OCI-LY7 (cell line): ENCODE measurements at regions not wholly inside any gene's neighbourhood (a gene's known extent, or its start where the extent isn't known, plus 50 kb on each side); places are given as distances from the start of the nearest gene placed in this dataset.

Experiments
- BruUV-seq: library from RNA; stranded (reverse); fragments of 400-500 nt; replicated peaks from 2 replicates; lab custom pipeline; 2021; lab: Mats Ljungman, UMichigan
- CTCF ChIA-PET: fragments of 300-600 bp; sonication (Branson Sonifier 250); formaldehyde crosslinking; loops from one replicate; lab custom pipeline; 2022; ENCODE audit warnings: antibody characterized with exemption; ENCODE audit not compliant: unreplicated experiment; lab: Charles Lee
- POLR2A ChIA-PET: fragments of 300-600 bp; sonication (Branson Sonifier 250); formaldehyde crosslinking; loops from one replicate; lab custom pipeline; 2022; ENCODE audit warnings: antibody characterized with exemption; lab: Charles Lee
- DNase-seq: peaks from one replicate; pipeline ENCODE4 v3.0.0-alpha.2; 2015; ENCODE audit warnings: low spot score
- H2AFZ ChIP-seq: fragments of 200-600 bp; sonication (generic), shearing (Covaris generic); 2 replicates; pipeline ENCODE4 v1.6.1; 2014; ENCODE audit warnings: mild to moderate bottlenecking, antibody characterized with exemption, low read length, moderate library complexity
- H3K27ac ChIP-seq: fragments of 200-600 bp; sonication (generic); 2 replicates; pipeline ENCODE4 v1.5.1; 2014; ENCODE audit warnings: mixed run types, low read depth, mild to moderate bottlenecking, moderate library complexity, low read length, inconsistent platforms; ENCODE audit not compliant: poor library complexity, severe bottlenecking
- H3K36me3 ChIP-seq: fragments of 200-600 bp; sonication (generic); 2 replicates; pipeline ENCODE4 v1.6.1; 2014; ENCODE audit warnings: mild to moderate bottlenecking, antibody characterized with exemption, low read length, moderate library complexity, mixed read lengths; ENCODE audit not compliant: insufficient read depth
- H3K4me1 ChIP-seq: fragments of 200-600 bp; sonication (generic); 2 replicates; pipeline ENCODE4 v1.5.1; 2014; ENCODE audit warnings: mild to moderate bottlenecking, low read length; ENCODE audit not compliant: insufficient read depth, poor library complexity, severe bottlenecking
- H3K4me2 ChIP-seq: fragments of 200-600 bp; sonication (generic); 2 replicates; pipeline ENCODE4 v1.6.1; 2014; ENCODE audit warnings: mild to moderate bottlenecking, low read length
- H3K4me3 ChIP-seq: fragments of 200-600 bp; sonication (generic); 2 replicates; pipeline ENCODE4 v1.5.1; 2014; ENCODE audit warnings: mild to moderate bottlenecking, low read depth, low read length; ENCODE audit not compliant: poor library complexity, severe bottlenecking
- H3K79me2 ChIP-seq: fragments of 200-600 bp; sonication (generic); 2 replicates; pipeline ENCODE4 v1.6.1; 2016; ENCODE audit warnings: low read depth, mild to moderate bottlenecking, low read length, moderate library complexity, mixed read lengths; ENCODE audit not compliant: insufficient read depth
- H3K9me2 ChIP-seq: fragments of 200-600 bp; sonication (generic); 2 replicates; pipeline ENCODE4 v1.6.1; 2016; ENCODE audit warnings: mild to moderate bottlenecking, low read length, mixed read lengths; ENCODE audit not compliant: insufficient read depth
- H3K9me3 ChIP-seq: fragments of 200-600 bp; sonication (generic); 2 replicates; pipeline ENCODE4 v1.6.1; 2014; ENCODE audit warnings: mild to moderate bottlenecking, mixed run types, low read length, mixed read lengths
- H4K20me1 ChIP-seq: fragments of 200-600 bp; sonication (generic); 2 replicates; pipeline ENCODE4 v1.6.1; 2014; ENCODE audit warnings: mild to moderate bottlenecking, antibody characterized with exemption, low read length, moderate library complexity, mixed read lengths; ENCODE audit not compliant: insufficient read depth
- EZH2phosphoT487 ChIP-seq: fragments of 200-600 bp; sonication (generic); IDR thresholded peaks from 2 replicates; pipeline ENCODE4 v1.6.1; 2018; ENCODE audit warnings: low read depth, borderline replicate concordance, mild to moderate bottlenecking, mixed run types, antibody characterized with exemption, low read length, moderate library complexity, mixed read lengths
- intact Hi-C: fragments of 100-400 bp; cut with micrococcal nuclease; formaldehyde crosslinking; loops from one replicate; pipeline ENCODE4 v1.10.0; 2022; ENCODE audit not compliant: unreplicated experiment
- TF ChIP-seq, protein P1 (sequence below): fragments of 200-600 bp; sonication (generic); conservative IDR thresholded peaks from 2 replicates; pipeline ENCODE4 v1.5.1; 2014; ENCODE audit warnings: mild to moderate bottlenecking, antibody characterized with exemption, low read length, moderate library complexity, mixed read lengths

DNA sequence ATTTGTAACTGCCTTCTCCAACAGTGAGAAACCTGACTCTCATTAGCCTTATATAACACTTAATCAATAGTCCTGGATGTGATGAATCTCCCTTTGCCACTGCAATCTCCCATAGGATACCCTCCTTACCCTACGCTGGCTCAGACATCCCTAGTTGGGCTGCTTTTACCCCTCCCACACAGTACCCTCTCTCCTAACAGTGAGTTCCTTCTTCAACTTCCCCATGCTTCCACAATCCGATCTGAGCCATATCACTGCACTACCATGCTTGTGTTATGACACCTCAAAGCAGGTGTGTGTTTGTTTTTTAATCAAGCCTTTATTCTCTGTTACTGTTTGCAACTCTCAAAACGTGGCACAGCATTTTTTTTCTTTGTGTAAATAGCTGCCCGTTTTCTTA, 60.5 kb upstream of the C9orf72 start:
- no TSS peak for BruUV-seq
- no peak overlapping the region for H3K27ac ChIP-seq
- no peaks in the 10 kb centered on the region for H4K20me1 ChIP-seq
- TF ChIP-seq, protein P1, sequence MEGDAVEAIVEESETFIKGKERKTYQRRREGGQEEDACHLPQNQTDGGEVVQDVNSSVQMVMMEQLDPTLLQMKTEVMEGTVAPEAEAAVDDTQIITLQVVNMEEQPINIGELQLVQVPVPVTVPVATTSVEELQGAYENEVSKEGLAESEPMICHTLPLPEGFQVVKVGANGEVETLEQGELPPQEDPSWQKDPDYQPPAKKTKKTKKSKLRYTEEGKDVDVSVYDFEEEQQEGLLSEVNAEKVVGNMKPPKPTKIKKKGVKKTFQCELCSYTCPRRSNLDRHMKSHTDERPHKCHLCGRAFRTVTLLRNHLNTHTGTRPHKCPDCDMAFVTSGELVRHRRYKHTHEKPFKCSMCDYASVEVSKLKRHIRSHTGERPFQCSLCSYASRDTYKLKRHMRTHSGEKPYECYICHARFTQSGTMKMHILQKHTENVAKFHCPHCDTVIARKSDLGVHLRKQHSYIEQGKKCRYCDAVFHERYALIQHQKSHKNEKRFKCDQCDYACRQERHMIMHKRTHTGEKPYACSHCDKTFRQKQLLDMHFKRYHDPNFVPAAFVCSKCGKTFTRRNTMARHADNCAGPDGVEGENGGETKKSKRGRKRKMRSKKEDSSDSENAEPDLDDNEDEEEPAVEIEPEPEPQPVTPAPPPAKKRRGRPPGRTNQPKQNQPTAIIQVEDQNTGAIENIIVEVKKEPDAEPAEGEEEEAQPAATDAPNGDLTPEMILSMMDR = no peak
- TF ChIP-seq EZH2phosphoT487 = no peak
- H3K4me2 ChIP-seq = no peak overlapping the region
- H3K36me3 ChIP-seq = no peaks in the 10 kb centered on the region
- no peaks in the 10 kb centered on the region for H3K4me1 ChIP-seq
- CTCF ChIA-PET = no interaction called here
- H3K9me3 ChIP-seq = no peaks in the 10 kb centered on the region
- POLR2A ChIA-PET = no interaction called here
- intact Hi-C loops = loop anchor here (10.0 kb wide), 1 partner anchor 299 kb away; no protein-coding TSS in a partner anchor
- H3K9me2 ChIP-seq = no peaks in the 10 kb centered on the region
- no peak for DNase-seq
- no peak overlapping the region for H3K4me3 ChIP-seq
- H3K79me2 ChIP-seq = no peaks in the 10 kb centered on the region
- no peak overlapping the region for H2AFZ ChIP-seq

DNA sequence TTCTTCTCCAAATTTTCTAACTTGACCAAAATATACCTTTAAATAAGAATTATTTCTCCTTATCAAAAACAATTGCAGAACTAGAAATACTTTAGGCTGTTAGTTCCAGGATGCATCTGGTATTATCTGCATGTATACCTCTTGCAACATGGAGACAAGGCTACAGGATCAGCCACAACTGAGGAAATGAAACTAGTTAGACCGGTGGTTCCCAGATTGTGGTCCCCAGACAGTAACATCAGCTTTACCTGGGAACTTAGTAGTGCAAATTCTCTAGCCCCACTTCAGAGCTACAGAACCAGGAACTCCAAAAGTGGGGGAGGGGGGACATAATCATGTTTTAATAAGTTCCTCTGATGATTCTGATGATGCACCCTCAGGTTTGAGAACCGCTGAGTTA, 61.6 kb upstream of the C9orf72 start:
- BruUV-seq = no TSS peak
- intact Hi-C loops = loop anchor here (10.0 kb wide), 1 partner anchor 300 kb away; no protein-coding TSS in a partner anchor
- ChIA-PET CTCF (no interaction called here), POLR2A (interaction anchor here (0.6 to 0.7 kb wide), 2 partner anchors 86 to 1269 kb away, joined by 3 to 6 read pairs; no protein-coding TSS in a partner anchor)
- no peak overlapping the region for H3K27ac ChIP-seq
- no peak for DNase-seq
- no peaks in the 10 kb centered on the region for H4K20me1 ChIP-seq
- no peaks in the 10 kb centered on the region for H3K9me2 ChIP-seq
- H3K4me3 ChIP-seq = no peak overlapping the region
- H3K4me1 ChIP-seq = no peaks in the 10 kb centered on the region
- H3K79me2 ChIP-seq = no peaks in the 10 kb centered on the region
- H3K4me2 ChIP-seq = no peak overlapping the region
- no peak overlapping the region for H2AFZ ChIP-seq
- H3K9me3 ChIP-seq = no peaks in the 10 kb centered on the region
- TF ChIP-seq, protein P1 = no peak
- TF ChIP-seq EZH2phosphoT487 = no peak
- H3K36me3 ChIP-seq = no peaks in the 10 kb centered on the region

DNA sequence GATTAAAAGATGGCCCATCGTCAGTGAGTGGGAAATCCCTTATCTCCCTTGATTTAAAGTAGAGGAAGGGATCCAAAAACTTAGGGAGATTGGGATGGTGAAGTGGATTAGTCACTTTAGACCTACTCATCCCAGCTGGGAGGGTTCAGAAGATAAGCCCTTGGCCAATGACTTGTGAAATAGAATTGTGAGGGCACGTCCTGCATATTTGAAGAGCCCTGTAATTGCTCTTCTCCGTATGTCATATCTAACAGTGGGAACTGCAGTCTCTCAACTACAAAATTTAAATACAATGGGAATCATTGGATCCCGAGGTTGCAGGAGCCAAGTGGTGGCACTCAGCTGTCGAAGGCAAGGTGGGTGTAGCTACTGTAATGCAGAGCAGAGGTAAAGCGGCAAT, 65.4 kb upstream of the C9orf72 start:
- intact Hi-C loops = loop anchor here (10.0 kb wide), 1 partner anchor 304 kb away; no protein-coding TSS in a partner anchor
- POLR2A ChIA-PET = no interaction called here

More for the DNA sequence above, 65.4 kb upstream of the C9orf72 start:
- TF ChIP-seq, protein P1 = no peak
- TF ChIP-seq EZH2phosphoT487 = no peak
- Histone ChIP-seq H3K4me1 (no peaks in the 10 kb centered on the region), H2AFZ (no peak overlapping the region), H3K4me2 (no peak overlapping the region), H3K36me3 (no peaks in the 10 kb centered on the region), H3K9me3 (no peaks in the 10 kb centered on the region), H3K79me2 (no peaks in the 10 kb centered on the region), H3K4me3 (no peak overlapping the region), H3K27ac (no peak overlapping the region), H3K9me2 (no peaks in the 10 kb centered on the region), H4K20me1 (no peaks in the 10 kb centered on the region)
- BruUV-seq = no TSS peak
- CTCF ChIA-PET = no interaction called here
- DNase-seq = no peak
